ENCODE measurements at regions not wholly inside any gene's neighbourhood (a gene's known extent, or its start where the extent isn't known, plus 50 kb on each side); places are given as distances from the start of the nearest gene placed in this dataset.

DNA sequence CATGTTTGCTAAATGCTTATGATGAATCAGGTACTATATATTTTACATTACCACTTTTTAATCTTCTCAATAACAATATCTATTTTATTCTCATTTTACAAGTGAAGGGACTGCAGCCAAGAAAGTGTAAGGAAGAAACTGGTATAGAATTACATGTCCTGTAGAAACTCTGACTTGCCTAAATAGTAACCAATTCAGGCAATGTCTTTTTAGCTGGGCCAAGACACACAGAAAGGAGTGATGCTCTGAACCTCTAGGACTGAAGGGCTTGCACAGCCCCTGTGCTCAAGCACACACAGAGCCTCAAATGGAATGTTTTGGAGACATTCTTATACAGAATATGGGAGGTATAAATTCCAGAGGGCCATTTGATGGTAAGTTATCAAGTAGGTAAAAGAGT lies 286.4 kb upstream of the TNC start:
- no peak for TF ChIP-seq GATA2 (IDR thresholded peaks at IDR 0.05; ENCODE audit: low read depth, low read length)
- no peak for TF ChIP-seq GATA3 (IDR thresholded peaks at IDR 0.05; ENCODE audit: low read depth, low read length)

All from SH-SY5Y (cell line).